ENCODE measurements at regions not wholly inside any gene's neighbourhood (a gene's known extent, or its start where the extent isn't known, plus 50 kb on each side); places are given as distances from the start of the nearest gene placed in this dataset.

- no peak for TF ChIP-seq CTCF (IDR thresholded peaks at IDR 0.05; ENCODE audit: borderline replicate concordance, insufficient read depth, low read depth, low read length)
- H3K4me3 ChIP-seq (ENCODE audit: low read depth, low read length): no peak overlapping the region
Observed at GRCh38 chr20:37643400-37643799, 50.4 kb upstream of the CTNNBL1 start.

GRCh38 chr20:37642246-37642645 is 51.6 kb upstream of the CTNNBL1 start:
- no peak for TF ChIP-seq CTCF (IDR thresholded peaks at IDR 0.05; ENCODE audit: borderline replicate concordance, insufficient read depth, low read depth, low read length)

GRCh38 chr20:37640600-37641561 is 52.9 kb upstream of the CTNNBL1 start:
- TF ChIP-seq CTCF (IDR thresholded peaks at IDR 0.05; ENCODE audit: borderline replicate concordance, insufficient read depth, low read depth, low read length): no peak
- H3K4me3 ChIP-seq (ENCODE audit: low read depth, low read length): no peak overlapping the region

More at GRCh38 chr20:37642246-37642645, 51.6 kb upstream of the CTNNBL1 start:
- H3K4me3 ChIP-seq (ENCODE audit: low read depth, low read length): no peak overlapping the region

GRCh38 chr20:37638527-37638926 is 55.3 kb upstream of the CTNNBL1 start:
- TF ChIP-seq CTCF (IDR thresholded peaks at IDR 0.05; ENCODE audit: borderline replicate concordance, insufficient read depth, low read depth, low read length): no peak
- no peak overlapping the region for H3K4me3 ChIP-seq (ENCODE audit: low read depth, low read length)

- no peak for TF ChIP-seq CTCF (IDR thresholded peaks at IDR 0.05; ENCODE audit: borderline replicate concordance, insufficient read depth, low read depth, low read length)
- no peak overlapping the region for H3K4me3 ChIP-seq (ENCODE audit: low read depth, low read length)
Observed at GRCh38 chr20:37636977-37637376, 56.9 kb upstream of the CTNNBL1 start.

- no peak for TF ChIP-seq CTCF (IDR thresholded peaks at IDR 0.05; ENCODE audit: borderline replicate concordance, insufficient read depth, low read depth, low read length)
- H3K4me3 ChIP-seq (ENCODE audit: low read depth, low read length): no peak overlapping the region
Observed at GRCh38 chr20:37636212-37636975, 57.4 kb upstream of the CTNNBL1 start.
